SK-N-SH treated with all-trans-retinoic acid at 6 μM for 48 hours (cell line): ENCODE measurements at regions not wholly inside any gene's neighbourhood (a gene's known extent, or its start where the extent isn't known, plus 50 kb on each side); places are given as distances from the start of the nearest gene placed in this dataset.

Experiments used
- ATAC-seq: fragments of 200-7000 bp; cut with Tn5 transposase; 3 replicates; pipeline ENCODE4 v1.9.1; 2020; ENCODE audit warnings: mild to moderate bottlenecking, moderate library complexity
- ARNTL ChIP-seq: fragments of 450-650 bp; formaldehyde crosslinking; IDR thresholded peaks from 2 replicates; pipeline ENCODE4 v1.5.0; 2020; ENCODE audit warnings: low read depth, mild to moderate bottlenecking, moderate library complexity, borderline replicate concordance
- BACH2 ChIP-seq: fragments of 250-450 bp; sonication (Bioruptor Pico); IDR thresholded peaks from 2 replicates; pipeline ENCODE4 v1.9.0; 2021; ENCODE audit warnings: mild to moderate bottlenecking, borderline replicate concordance
- CSDC2 ChIP-seq: fragments of 250-450 bp; sonication (Bioruptor Pico); IDR thresholded peaks from 2 replicates; pipeline ENCODE4 v1.5.0; 2020; ENCODE audit warnings: mild to moderate bottlenecking, moderate library complexity
- ESRRG ChIP-seq: fragments of 250-450 bp; sonication (Bioruptor Pico); IDR thresholded peaks from 2 replicates; pipeline ENCODE4 v1.6.1; 2021; ENCODE audit warnings: mild to moderate bottlenecking
- GLIS3 ChIP-seq: fragments of 250-450 bp; sonication (Bioruptor Pico); IDR thresholded peaks from 2 replicates; pipeline ENCODE4 v1.5.0; 2020; ENCODE audit warnings: mild to moderate bottlenecking, moderate library complexity
- ISL1 ChIP-seq: fragments of 250-450 bp; sonication (Bioruptor Pico); IDR thresholded peaks from 2 replicates; pipeline ENCODE4 v2.1.2; 2022; ENCODE audit warnings: mild to moderate bottlenecking, moderate library complexity
- OSR1 ChIP-seq: fragments of 250-450 bp; sonication (Bioruptor Pico); IDR thresholded peaks from 2 replicates; pipeline ENCODE4 v1.8.0; 2022; ENCODE audit warnings: moderate library complexity, mild to moderate bottlenecking, inconsistent platforms
- PPARA ChIP-seq: fragments of 250-450 bp; sonication (Bioruptor Pico); IDR thresholded peaks from 2 replicates; pipeline ENCODE4 v1.5.0; 2020; ENCODE audit warnings: mild to moderate bottlenecking, borderline replicate concordance
- RARB ChIP-seq: fragments of 250-450 bp; sonication (Bioruptor Pico); IDR thresholded peaks from 2 replicates; pipeline ENCODE4 v1.8.0; 2021; ENCODE audit warnings: mild to moderate bottlenecking, moderate library complexity
- SNAI2 ChIP-seq: fragments of 250-450 bp; sonication (Bioruptor Pico); IDR thresholded peaks from 2 replicates; pipeline ENCODE4 v1.5.0; 2020; ENCODE audit warnings: mild to moderate bottlenecking, moderate library complexity
- TCF4 ChIP-seq: fragments of 250-450 bp; sonication (Bioruptor Pico); IDR thresholded peaks from 2 replicates; pipeline ENCODE4 v1.8.0; 2021; ENCODE audit warnings: mild to moderate bottlenecking, moderate library complexity, borderline replicate concordance
- TOX ChIP-seq: fragments of 250-450 bp; sonication (Bioruptor Pico); IDR thresholded peaks from 2 replicates; pipeline ENCODE4 v1.8.0; 2021; ENCODE audit warnings: mild to moderate bottlenecking, moderate library complexity, borderline replicate concordance
- ZC3H10 ChIP-seq: fragments of 250-450 bp; sonication (Bioruptor Pico); IDR thresholded peaks from 2 replicates; pipeline ENCODE4 v1.5.1; 2021; ENCODE audit warnings: mild to moderate bottlenecking, moderate library complexity
- ZFP3 ChIP-seq: fragments of 250-450 bp; sonication (Bioruptor Pico); IDR thresholded peaks from 2 replicates; pipeline ENCODE4 v1.5.0; 2020; ENCODE audit warnings: mild to moderate bottlenecking, moderate library complexity
- ZFP30 ChIP-seq: fragments of 450-650 bp; formaldehyde crosslinking; IDR thresholded peaks from 2 replicates; pipeline ENCODE4 v1.5.0; 2022; ENCODE audit warnings: mild to moderate bottlenecking, moderate library complexity
- ZNF565 ChIP-seq: fragments of 450-650 bp; formaldehyde crosslinking; conservative IDR thresholded peaks from 2 replicates; pipeline ENCODE4 v1.5.0; 2020; ENCODE audit warnings: low read depth, mild to moderate bottlenecking, moderate library complexity
- ZNF70 ChIP-seq: fragments of 450-650 bp; formaldehyde crosslinking; IDR thresholded peaks from 2 replicates; pipeline ENCODE4 v1.5.0; 2020; ENCODE audit warnings: mild to moderate bottlenecking, moderate library complexity
- ZNF8 ChIP-seq: fragments of 450-650 bp; formaldehyde crosslinking; IDR thresholded peaks from 2 replicates; pipeline ENCODE4 v1.5.0; 2020; ENCODE audit warnings: mild to moderate bottlenecking, moderate library complexity
- TF ChIP-seq, protein P1 (sequence below): fragments of 250-450 bp; sonication (Bioruptor Pico); IDR thresholded peaks from 2 replicates; pipeline ENCODE4 v1.8.0; 2020; ENCODE audit warnings: mild to moderate bottlenecking, moderate library complexity, borderline replicate concordance
- TF ChIP-seq, protein P2 (sequence below): fragments of 250-450 bp; sonication (Bioruptor Pico); IDR thresholded peaks from 2 replicates; pipeline ENCODE4 v1.5.0; 2020; ENCODE audit warnings: mild to moderate bottlenecking, moderate library complexity
- TF ChIP-seq, protein P3 (sequence below): fragments of 250-450 bp; sonication (Bioruptor Pico); IDR thresholded peaks from 2 replicates; pipeline ENCODE4 v1.8.0; 2021; ENCODE audit warnings: low read depth, mild to moderate bottlenecking, moderate library complexity, borderline replicate concordance
- TF ChIP-seq, protein P4 (sequence below): fragments of 250-450 bp; sonication (Bioruptor Pico); IDR thresholded peaks from 2 replicates; pipeline ENCODE4 v1.5.1; 2021; ENCODE audit warnings: mild to moderate bottlenecking, moderate library complexity
- TF ChIP-seq, protein P5 (sequence below): fragments of 250-450 bp; sonication (Bioruptor Pico); IDR thresholded peaks from 2 replicates; pipeline ENCODE4 v1.5.1; 2020; ENCODE audit warnings: low read depth, mild to moderate bottlenecking, moderate library complexity

DNA sequence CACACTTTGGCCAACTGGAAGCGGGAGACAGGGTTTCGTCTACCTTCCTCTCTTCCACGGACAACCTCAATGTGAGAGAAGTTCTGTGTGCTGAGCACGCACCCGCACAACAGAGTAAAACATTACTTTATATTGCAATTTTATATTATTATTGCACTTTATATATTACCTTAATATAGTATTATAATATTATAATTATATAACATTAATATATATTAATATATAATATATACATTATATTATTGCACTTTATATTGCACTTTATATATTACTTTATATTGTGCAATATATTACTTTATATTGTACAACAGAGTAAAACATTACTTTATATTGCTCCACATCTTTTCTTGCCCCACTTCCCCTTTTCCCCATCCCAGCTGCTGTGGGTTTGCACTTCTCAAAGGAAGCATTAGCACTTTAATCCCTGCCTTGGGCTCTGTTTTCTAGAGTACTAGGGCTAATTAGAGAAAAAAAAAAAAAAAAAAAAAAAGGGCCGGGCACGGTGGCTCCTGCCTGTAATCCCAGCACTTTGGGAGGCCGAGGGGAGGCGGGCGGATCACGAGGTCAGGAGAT, 76.4 kb upstream of the SLC4A7 start:
- no peak for ATAC-seq
- TF ChIP-seq ESRRG (CRISPR knock-in tag) (no peak), PPARA (CRISPR knock-in tag) (no peak), RARB (no peak), ZNF8 (CRISPR knock-in tag) (no peak), BACH2 (CRISPR knock-in tag) (no peak), CSDC2 (CRISPR knock-in tag) (no peak), OSR1 (no peak), ISL1 (no peak)
- TF ChIP-seq, protein P1, sequence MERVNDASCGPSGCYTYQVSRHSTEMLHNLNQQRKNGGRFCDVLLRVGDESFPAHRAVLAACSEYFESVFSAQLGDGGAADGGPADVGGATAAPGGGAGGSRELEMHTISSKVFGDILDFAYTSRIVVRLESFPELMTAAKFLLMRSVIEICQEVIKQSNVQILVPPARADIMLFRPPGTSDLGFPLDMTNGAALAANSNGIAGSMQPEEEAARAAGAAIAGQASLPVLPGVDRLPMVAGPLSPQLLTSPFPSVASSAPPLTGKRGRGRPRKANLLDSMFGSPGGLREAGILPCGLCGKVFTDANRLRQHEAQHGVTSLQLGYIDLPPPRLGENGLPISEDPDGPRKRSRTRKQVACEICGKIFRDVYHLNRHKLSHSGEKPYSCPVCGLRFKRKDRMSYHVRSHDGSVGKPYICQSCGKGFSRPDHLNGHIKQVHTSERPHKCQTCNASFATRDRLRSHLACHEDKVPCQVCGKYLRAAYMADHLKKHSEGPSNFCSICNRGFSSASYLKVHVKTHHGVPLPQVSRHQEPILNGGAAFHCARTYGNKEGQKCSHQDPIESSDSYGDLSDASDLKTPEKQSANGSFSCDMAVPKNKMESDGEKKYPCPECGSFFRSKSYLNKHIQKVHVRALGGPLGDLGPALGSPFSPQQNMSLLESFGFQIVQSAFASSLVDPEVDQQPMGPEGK (CRISPR knock-in tag), result no peak

DNA sequence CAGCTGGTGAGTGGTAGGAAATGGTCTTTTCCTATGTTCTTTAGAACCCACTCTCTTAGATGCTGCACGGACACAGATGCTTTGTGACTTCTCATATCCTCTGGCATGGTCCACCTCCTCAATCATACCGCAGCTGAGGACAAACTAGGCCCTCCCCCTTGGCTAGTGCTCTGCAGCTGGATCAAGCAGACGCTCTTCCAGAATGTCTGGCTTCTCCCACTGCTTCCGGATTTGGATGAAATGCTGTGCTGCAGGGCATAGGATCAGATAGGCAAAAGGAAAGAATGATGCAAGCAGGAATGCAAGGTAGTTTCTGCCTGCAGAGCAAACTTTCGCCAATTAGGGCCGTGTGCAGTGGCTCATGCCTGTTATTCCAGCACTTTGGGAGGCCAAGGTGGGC, 75.7 kb upstream of the SLC4A7 start:
- TF ChIP-seq ZFP3 (CRISPR knock-in tag) (no peak), GLIS3 (CRISPR knock-in tag) (no peak), TOX (no peak), ESRRG (CRISPR knock-in tag) (no peak), TCF4 (no peak), PPARA (CRISPR knock-in tag) (no peak), OSR1 (no peak), ZNF565 (no peak), SNAI2 (CRISPR knock-in tag) (no peak), ZNF70 (CRISPR knock-in tag) (no peak), ZC3H10 (CRISPR knock-in tag) (no peak), ISL1 (no peak), ARNTL (CRISPR knock-in tag) (no peak), ZFP30 (CRISPR knock-in tag) (no peak), BACH2 (CRISPR knock-in tag) (no peak)
- TF ChIP-seq, protein P2, sequence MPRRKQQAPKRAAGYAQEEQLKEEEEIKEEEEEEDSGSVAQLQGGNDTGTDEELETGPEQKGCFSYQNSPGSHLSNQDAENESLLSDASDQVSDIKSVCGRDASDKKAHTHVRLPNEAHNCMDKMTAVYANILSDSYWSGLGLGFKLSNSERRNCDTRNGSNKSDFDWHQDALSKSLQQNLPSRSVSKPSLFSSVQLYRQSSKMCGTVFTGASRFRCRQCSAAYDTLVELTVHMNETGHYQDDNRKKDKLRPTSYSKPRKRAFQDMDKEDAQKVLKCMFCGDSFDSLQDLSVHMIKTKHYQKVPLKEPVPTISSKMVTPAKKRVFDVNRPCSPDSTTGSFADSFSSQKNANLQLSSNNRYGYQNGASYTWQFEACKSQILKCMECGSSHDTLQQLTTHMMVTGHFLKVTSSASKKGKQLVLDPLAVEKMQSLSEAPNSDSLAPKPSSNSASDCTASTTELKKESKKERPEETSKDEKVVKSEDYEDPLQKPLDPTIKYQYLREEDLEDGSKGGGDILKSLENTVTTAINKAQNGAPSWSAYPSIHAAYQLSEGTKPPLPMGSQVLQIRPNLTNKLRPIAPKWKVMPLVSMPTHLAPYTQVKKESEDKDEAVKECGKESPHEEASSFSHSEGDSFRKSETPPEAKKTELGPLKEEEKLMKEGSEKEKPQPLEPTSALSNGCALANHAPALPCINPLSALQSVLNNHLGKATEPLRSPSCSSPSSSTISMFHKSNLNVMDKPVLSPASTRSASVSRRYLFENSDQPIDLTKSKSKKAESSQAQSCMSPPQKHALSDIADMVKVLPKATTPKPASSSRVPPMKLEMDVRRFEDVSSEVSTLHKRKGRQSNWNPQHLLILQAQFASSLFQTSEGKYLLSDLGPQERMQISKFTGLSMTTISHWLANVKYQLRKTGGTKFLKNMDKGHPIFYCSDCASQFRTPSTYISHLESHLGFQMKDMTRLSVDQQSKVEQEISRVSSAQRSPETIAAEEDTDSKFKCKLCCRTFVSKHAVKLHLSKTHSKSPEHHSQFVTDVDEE (CRISPR knock-in tag), result no peak
- TF ChIP-seq, protein P3, sequence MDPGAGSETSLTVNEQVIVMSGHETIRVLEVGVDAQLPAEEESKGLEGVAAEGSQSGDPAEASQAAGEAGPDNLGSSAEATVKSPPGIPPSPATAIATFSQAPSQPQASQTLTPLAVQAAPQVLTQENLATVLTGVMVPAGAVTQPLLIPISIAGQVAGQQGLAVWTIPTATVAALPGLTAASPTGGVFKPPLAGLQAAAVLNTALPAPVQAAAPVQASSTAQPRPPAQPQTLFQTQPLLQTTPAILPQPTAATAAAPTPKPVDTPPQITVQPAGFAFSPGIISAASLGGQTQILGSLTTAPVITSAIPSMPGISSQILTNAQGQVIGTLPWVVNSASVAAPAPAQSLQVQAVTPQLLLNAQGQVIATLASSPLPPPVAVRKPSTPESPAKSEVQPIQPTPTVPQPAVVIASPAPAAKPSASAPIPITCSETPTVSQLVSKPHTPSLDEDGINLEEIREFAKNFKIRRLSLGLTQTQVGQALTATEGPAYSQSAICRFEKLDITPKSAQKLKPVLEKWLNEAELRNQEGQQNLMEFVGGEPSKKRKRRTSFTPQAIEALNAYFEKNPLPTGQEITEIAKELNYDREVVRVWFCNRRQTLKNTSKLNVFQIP (CRISPR knock-in tag), result no peak
- TF ChIP-seq, protein P4, sequence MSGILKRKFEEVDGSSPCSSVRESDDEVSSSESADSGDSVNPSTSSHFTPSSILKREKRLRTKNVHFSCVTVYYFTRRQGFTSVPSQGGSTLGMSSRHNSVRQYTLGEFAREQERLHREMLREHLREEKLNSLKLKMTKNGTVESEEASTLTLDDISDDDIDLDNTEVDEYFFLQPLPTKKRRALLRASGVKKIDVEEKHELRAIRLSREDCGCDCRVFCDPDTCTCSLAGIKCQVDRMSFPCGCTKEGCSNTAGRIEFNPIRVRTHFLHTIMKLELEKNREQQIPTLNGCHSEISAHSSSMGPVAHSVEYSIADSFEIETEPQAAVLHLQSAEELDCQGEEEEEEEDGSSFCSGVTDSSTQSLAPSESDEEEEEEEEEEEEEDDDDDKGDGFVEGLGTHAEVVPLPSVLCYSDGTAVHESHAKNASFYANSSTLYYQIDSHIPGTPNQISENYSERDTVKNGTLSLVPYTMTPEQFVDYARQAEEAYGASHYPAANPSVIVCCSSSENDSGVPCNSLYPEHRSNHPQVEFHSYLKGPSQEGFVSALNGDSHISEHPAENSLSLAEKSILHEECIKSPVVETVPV (CRISPR knock-in tag), result no peak
- TF ChIP-seq, protein P1 (CRISPR knock-in tag), result no peak
- ATAC-seq, result peak; percentile 74

DNA sequence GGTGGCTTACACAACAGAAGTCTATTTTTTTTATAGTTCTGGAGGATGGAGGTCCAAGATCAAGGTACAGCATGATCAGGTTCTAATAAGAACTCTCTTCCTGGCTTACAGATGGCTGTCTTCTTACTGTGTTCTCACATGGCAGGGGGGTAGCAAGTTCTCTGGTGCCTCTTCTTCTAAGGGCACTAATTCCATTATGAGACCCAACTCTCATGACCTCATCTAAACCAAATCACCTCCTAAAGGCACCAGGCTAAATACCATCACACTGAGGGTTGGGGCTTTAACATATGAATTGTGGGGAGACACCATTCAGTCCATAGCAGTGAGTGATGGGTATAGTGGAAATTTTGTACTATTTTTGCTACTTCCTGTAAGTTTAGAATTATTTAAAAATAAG, 75.2 kb upstream of the SLC4A7 start:
- ATAC-seq, result no peak
- TF ChIP-seq ZNF8 (CRISPR knock-in tag), result no peak
- TF ChIP-seq PPARA (CRISPR knock-in tag), result no peak
- TF ChIP-seq OSR1, result no peak
- TF ChIP-seq, protein P5, sequence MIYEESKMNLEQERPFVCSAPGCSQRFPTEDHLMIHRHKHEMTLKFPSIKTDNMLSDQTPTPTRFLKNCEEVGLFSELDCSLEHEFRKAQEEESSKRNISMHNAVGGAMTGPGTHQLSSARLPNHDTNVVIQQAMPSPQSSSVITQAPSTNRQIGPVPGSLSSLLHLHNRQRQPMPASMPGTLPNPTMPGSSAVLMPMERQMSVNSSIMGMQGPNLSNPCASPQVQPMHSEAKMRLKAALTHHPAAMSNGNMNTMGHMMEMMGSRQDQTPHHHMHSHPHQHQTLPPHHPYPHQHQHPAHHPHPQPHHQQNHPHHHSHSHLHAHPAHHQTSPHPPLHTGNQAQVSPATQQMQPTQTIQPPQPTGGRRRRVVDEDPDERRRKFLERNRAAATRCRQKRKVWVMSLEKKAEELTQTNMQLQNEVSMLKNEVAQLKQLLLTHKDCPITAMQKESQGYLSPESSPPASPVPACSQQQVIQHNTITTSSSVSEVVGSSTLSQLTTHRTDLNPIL, result no peak
- TF ChIP-seq ZNF565, result no peak
- no peak for TF ChIP-seq ZNF70 (CRISPR knock-in tag)
- no peak for TF ChIP-seq ZFP30 (CRISPR knock-in tag)
- TF ChIP-seq ISL1, result no peak
- no peak for TF ChIP-seq CSDC2 (CRISPR knock-in tag)
- TF ChIP-seq RARB, result no peak
- TF ChIP-seq ZC3H10 (CRISPR knock-in tag), result no peak
- no peak for TF ChIP-seq ARNTL (CRISPR knock-in tag)
- no peak for TF ChIP-seq GLIS3 (CRISPR knock-in tag)
- TF ChIP-seq ESRRG (CRISPR knock-in tag), result no peak
- TF ChIP-seq BACH2 (CRISPR knock-in tag), result no peak
- TF ChIP-seq, protein P2 (CRISPR knock-in tag), result no peak
